ENCODE measurements at regions not wholly inside any gene's neighbourhood (a gene's known extent, or its start where the extent isn't known, plus 50 kb on each side); places are given as distances from the start of the nearest gene placed in this dataset.

- H3K36me3 ChIP-seq (ENCODE audit: control insufficient read depth, insufficient read depth, low read length, severe bottlenecking) = no peaks in the 10 kb centered on the region
- no peak overlapping the region for H3K4me3 ChIP-seq (ENCODE audit: low read length)
- no peak overlapping the region for H3K9ac ChIP-seq (ENCODE audit: low read length)
- peak; percentile 47 for DNase-seq (ENCODE audit: low read depth)
- no peaks in the 10 kb centered on the region for H3K27me3 ChIP-seq (replicated peaks; ENCODE audit: control insufficient read depth, insufficient read depth, low read length)
- peaks cover 4% of the 10 kb centered on the region for H3K9me3 ChIP-seq (ENCODE audit: control insufficient read depth, low read length)
- peaks cover 34% of the 10 kb centered on the region for H3K4me1 ChIP-seq (ENCODE audit: control insufficient read depth, insufficient read depth, low read length)
These were observed 241.0 kb downstream of the NSUN3 start for GRCh38 chr3:94303897-94304296.

GRCh38 chr3:94304954-94305353 lies 242.1 kb downstream of the NSUN3 start:
- H3K4me3 ChIP-seq (ENCODE audit: low read length) = peak overlapping the region; percentile 3
- H3K9me3 ChIP-seq (ENCODE audit: control insufficient read depth, low read length) = peaks cover 4% of the 10 kb centered on the region
- peaks cover 28% of the 10 kb centered on the region for H3K4me1 ChIP-seq (ENCODE audit: control insufficient read depth, insufficient read depth, low read length)
- no peaks in the 10 kb centered on the region for H3K27me3 ChIP-seq (replicated peaks; ENCODE audit: control insufficient read depth, insufficient read depth, low read length)
- no peak for DNase-seq (ENCODE audit: low read depth)
- H3K36me3 ChIP-seq (ENCODE audit: control insufficient read depth, insufficient read depth, low read length, severe bottlenecking) = no peaks in the 10 kb centered on the region
- H3K9ac ChIP-seq (ENCODE audit: low read length) = no peak overlapping the region

- H3K4me3 ChIP-seq (ENCODE audit: low read length) = no peak overlapping the region
- no peak for DNase-seq (ENCODE audit: low read depth)
- peaks cover 4% of the 10 kb centered on the region for H3K9me3 ChIP-seq (ENCODE audit: control insufficient read depth, low read length)
- no peak overlapping the region for H3K9ac ChIP-seq (ENCODE audit: low read length)
- H3K36me3 ChIP-seq (ENCODE audit: control insufficient read depth, insufficient read depth, low read length, severe bottlenecking) = no peaks in the 10 kb centered on the region
- H3K4me1 ChIP-seq (ENCODE audit: control insufficient read depth, insufficient read depth, low read length) = peaks cover 28% of the 10 kb centered on the region
- no peaks in the 10 kb centered on the region for H3K27me3 ChIP-seq (replicated peaks; ENCODE audit: control insufficient read depth, insufficient read depth, low read length)
These were observed 243.2 kb downstream of the NSUN3 start for GRCh38 chr3:94305835-94306611.

- Histone ChIP-seq H3K36me3 (ENCODE audit: control insufficient read depth, insufficient read depth, low read length, severe bottlenecking) (no peaks in the 10 kb centered on the region), H3K27me3 (replicated peaks; ENCODE audit: control insufficient read depth, insufficient read depth, low read length) (no peaks in the 10 kb centered on the region), H3K9me3 (ENCODE audit: control insufficient read depth, low read length) (peaks cover 4% of the 10 kb centered on the region), H3K4me1 (ENCODE audit: control insufficient read depth, insufficient read depth, low read length) (peaks cover 28% of the 10 kb centered on the region), H3K9ac (ENCODE audit: low read length) (no peak overlapping the region), H3K4me3 (ENCODE audit: low read length) (no peak overlapping the region)
- DNase-seq (ENCODE audit: low read depth) = no peak
These were observed 244.7 kb downstream of the NSUN3 start for GRCh38 chr3:94307588-94307987.

GRCh38 chr3:94308767-94309166 lies 245.9 kb downstream of the NSUN3 start:
- DNase-seq (ENCODE audit: low read depth) = no peak
- Histone ChIP-seq H3K36me3 (ENCODE audit: control insufficient read depth, insufficient read depth, low read length, severe bottlenecking) (no peaks in the 10 kb centered on the region), H3K27me3 (replicated peaks; ENCODE audit: control insufficient read depth, insufficient read depth, low read length) (no peaks in the 10 kb centered on the region), H3K4me1 (ENCODE audit: control insufficient read depth, insufficient read depth, low read length) (peaks cover 19% of the 10 kb centered on the region), H3K9me3 (ENCODE audit: control insufficient read depth, low read length) (peaks cover 4% of the 10 kb centered on the region), H3K4me3 (ENCODE audit: low read length) (no peak overlapping the region), H3K9ac (ENCODE audit: low read length) (no peak overlapping the region)

- DNase-seq (ENCODE audit: low read depth) = no peak
- Histone ChIP-seq H3K9me3 (ENCODE audit: control insufficient read depth, low read length) (peaks cover 4% of the 10 kb centered on the region), H3K27me3 (replicated peaks; ENCODE audit: control insufficient read depth, insufficient read depth, low read length) (no peaks in the 10 kb centered on the region), H3K4me3 (ENCODE audit: low read length) (no peak overlapping the region), H3K4me1 (ENCODE audit: control insufficient read depth, insufficient read depth, low read length) (peaks cover 2% of the 10 kb centered on the region), H3K9ac (ENCODE audit: low read length) (no peak overlapping the region), H3K36me3 (ENCODE audit: control insufficient read depth, insufficient read depth, low read length, severe bottlenecking) (no peaks in the 10 kb centered on the region)
These were observed 247.7 kb downstream of the NSUN3 start for GRCh38 chr3:94310341-94311135.

GRCh38 chr3:94311651-94312050 lies 248.8 kb downstream of the NSUN3 start:
- no peak for DNase-seq (ENCODE audit: low read depth)
- Histone ChIP-seq H3K4me1 (ENCODE audit: control insufficient read depth, insufficient read depth, low read length) (no peaks in the 10 kb centered on the region), H3K4me3 (ENCODE audit: low read length) (no peak overlapping the region), H3K36me3 (ENCODE audit: control insufficient read depth, insufficient read depth, low read length, severe bottlenecking) (no peaks in the 10 kb centered on the region), H3K9me3 (ENCODE audit: control insufficient read depth, low read length) (peaks cover 4% of the 10 kb centered on the region), H3K9ac (ENCODE audit: low read length) (no peak overlapping the region), H3K27me3 (replicated peaks; ENCODE audit: control insufficient read depth, insufficient read depth, low read length) (no peaks in the 10 kb centered on the region)

- no peaks in the 10 kb centered on the region for H3K4me1 ChIP-seq (ENCODE audit: control insufficient read depth, insufficient read depth, low read length)
- H3K27me3 ChIP-seq (replicated peaks; ENCODE audit: control insufficient read depth, insufficient read depth, low read length) = no peaks in the 10 kb centered on the region
- no peak overlapping the region for H3K9ac ChIP-seq (ENCODE audit: low read length)
- no peak for DNase-seq (ENCODE audit: low read depth)
- H3K9me3 ChIP-seq (ENCODE audit: control insufficient read depth, low read length) = no peaks in the 10 kb centered on the region
- H3K36me3 ChIP-seq (ENCODE audit: control insufficient read depth, insufficient read depth, low read length, severe bottlenecking) = no peaks in the 10 kb centered on the region
- H3K4me3 ChIP-seq (ENCODE audit: low read length) = no peak overlapping the region
These were observed 251.5 kb downstream of the NSUN3 start for GRCh38 chr3:94314218-94314883.

GRCh38 chr3:94317017-94317416 lies 254.2 kb downstream of the NSUN3 start:
- Histone ChIP-seq H3K4me1 (ENCODE audit: control insufficient read depth, insufficient read depth, low read length) (no peaks in the 10 kb centered on the region), H3K27me3 (replicated peaks; ENCODE audit: control insufficient read depth, insufficient read depth, low read length) (no peaks in the 10 kb centered on the region), H3K9ac (ENCODE audit: low read length) (no peak overlapping the region), H3K4me3 (ENCODE audit: low read length) (no peak overlapping the region), H3K36me3 (ENCODE audit: control insufficient read depth, insufficient read depth, low read length, severe bottlenecking) (no peaks in the 10 kb centered on the region), H3K9me3 (ENCODE audit: control insufficient read depth, low read length) (no peaks in the 10 kb centered on the region)
- no peak for DNase-seq (ENCODE audit: low read depth)

GRCh38 chr3:94323596-94323995 lies 260.7 kb downstream of the NSUN3 start:
- no peak for DNase-seq (ENCODE audit: low read depth)
- no peaks in the 10 kb centered on the region for H3K9me3 ChIP-seq (ENCODE audit: control insufficient read depth, low read length)
- H3K4me1 ChIP-seq (ENCODE audit: control insufficient read depth, insufficient read depth, low read length) = no peaks in the 10 kb centered on the region
- no peaks in the 10 kb centered on the region for H3K36me3 ChIP-seq (ENCODE audit: control insufficient read depth, insufficient read depth, low read length, severe bottlenecking)
- H3K4me3 ChIP-seq (ENCODE audit: low read length) = no peak overlapping the region
- H3K27me3 ChIP-seq (replicated peaks; ENCODE audit: control insufficient read depth, insufficient read depth, low read length) = no peaks in the 10 kb centered on the region
- H3K9ac ChIP-seq (ENCODE audit: low read length) = no peak overlapping the region

GRCh38 chr3:94331831-94332230 lies 269.0 kb downstream of the NSUN3 start:
- Histone ChIP-seq H3K36me3 (ENCODE audit: control insufficient read depth, insufficient read depth, low read length, severe bottlenecking) (no peaks in the 10 kb centered on the region), H3K27me3 (replicated peaks; ENCODE audit: control insufficient read depth, insufficient read depth, low read length) (no peaks in the 10 kb centered on the region), H3K4me1 (ENCODE audit: control insufficient read depth, insufficient read depth, low read length) (no peaks in the 10 kb centered on the region), H3K4me3 (ENCODE audit: low read length) (no peak overlapping the region), H3K9me3 (ENCODE audit: control insufficient read depth, low read length) (no peaks in the 10 kb centered on the region), H3K9ac (ENCODE audit: low read length) (no peak overlapping the region)
- no peak for DNase-seq (ENCODE audit: low read depth)

Data from adipocyte (in vitro differentiated cells).